ENCODE measurements at regions not wholly inside any gene's neighbourhood (a gene's known extent, or its start where the extent isn't known, plus 50 kb on each side); places are given as distances from the start of the nearest gene placed in this dataset.

- no peak overlapping the region for H3K4me3 ChIP-seq (ENCODE audit: low read depth, low read length)
- TF ChIP-seq CTCF (IDR thresholded peaks at IDR 0.05; ENCODE audit: insufficient read depth, low read depth, low read length) = no peak
- no peak for DNase-seq (ENCODE audit: low read depth)
Measured at GRCh38 chr2:105653302-105653701, 91.4 kb upstream of the NCK2 start.

- no peak for DNase-seq (ENCODE audit: low read depth)
- no peak for TF ChIP-seq CTCF (IDR thresholded peaks at IDR 0.05; ENCODE audit: insufficient read depth, low read depth, low read length)
- no peak overlapping the region for H3K4me3 ChIP-seq (ENCODE audit: low read depth, low read length)
Measured at GRCh38 chr2:105652014-105652796, 92.5 kb upstream of the NCK2 start.

- no peak for TF ChIP-seq CTCF (IDR thresholded peaks at IDR 0.05; ENCODE audit: insufficient read depth, low read depth, low read length)
- H3K4me3 ChIP-seq (ENCODE audit: low read depth, low read length) = no peak overlapping the region
- DNase-seq (ENCODE audit: low read depth) = no peak
Measured at GRCh38 chr2:105649534-105649933, 95.2 kb upstream of the NCK2 start.

GRCh38 chr2:105647731-105648130, 97.0 kb upstream of the NCK2 start:
- no peak for DNase-seq (ENCODE audit: low read depth)
- H3K4me3 ChIP-seq (ENCODE audit: low read depth, low read length) = no peak overlapping the region
- TF ChIP-seq CTCF (IDR thresholded peaks at IDR 0.05; ENCODE audit: insufficient read depth, low read depth, low read length) = no peak

GRCh38 chr2:105646774-105647076, 98.0 kb upstream of the NCK2 start:
- H3K4me3 ChIP-seq (ENCODE audit: low read depth, low read length) = no peak overlapping the region
- no peak for TF ChIP-seq CTCF (IDR thresholded peaks at IDR 0.05; ENCODE audit: insufficient read depth, low read depth, low read length)

GRCh38 chr2:105645938-105646773, 98.6 kb upstream of the NCK2 start:
- no peak overlapping the region for H3K4me3 ChIP-seq (ENCODE audit: low read depth, low read length)
- DNase-seq (ENCODE audit: low read depth) = peak; percentile 2
- TF ChIP-seq CTCF (IDR thresholded peaks at IDR 0.05; ENCODE audit: insufficient read depth, low read depth, low read length) = no peak

More at GRCh38 chr2:105646774-105647076, 98.0 kb upstream of the NCK2 start:
- no peak for DNase-seq (ENCODE audit: low read depth)
